IPS DF 19.7 (cell line): ENCODE measurements at regions not wholly inside any gene's neighbourhood (a gene's known extent, or its start where the extent isn't known, plus 50 kb on each side); places are given as distances from the start of the nearest gene placed in this dataset.

ENCODE experiments used
- DNase-seq: peaks from one replicate; pipeline ENCODE4 v3.0.0-alpha.2; 2013; ENCODE audit warnings: low read depth, low spot score

- no peak for DNase-seq
These were observed 139.0 kb downstream of the CYLD start for GRCh38 chr16:50880926-50881325.

- no peak for DNase-seq
These were observed 138.2 kb downstream of the CYLD start for GRCh38 chr16:50879873-50880695.

- DNase-seq, result no peak
These were observed 137.2 kb downstream of the CYLD start for GRCh38 chr16:50878966-50879615.

GRCh38 chr16:50878536-50878935, 136.7 kb downstream of the CYLD start:
- no peak for DNase-seq

- no peak for DNase-seq
These were observed 134.4 kb downstream of the CYLD start for GRCh38 chr16:50876263-50876662.

- no peak for DNase-seq
These were observed 126.7 kb downstream of the CYLD start for GRCh38 chr16:50868577-50868976.

- DNase-seq, result no peak
These were observed 124.9 kb downstream of the CYLD start for GRCh38 chr16:50866806-50867205.

GRCh38 chr16:50864386-50864785, 122.5 kb downstream of the CYLD start:
- DNase-seq, result no peak

GRCh38 chr16:50863644-50864144, 121.8 kb downstream of the CYLD start:
- DNase-seq, result no peak

GRCh38 chr16:50862818-50863643, 121.1 kb downstream of the CYLD start:
- DNase-seq, result no peak

- DNase-seq, result no peak
These were observed 120.1 kb downstream of the CYLD start for GRCh38 chr16:50861970-50862411.

- no peak for DNase-seq
These were observed 119.6 kb downstream of the CYLD start for GRCh38 chr16:50861451-50861850.

- no peak for DNase-seq
These were observed 117.9 kb downstream of the CYLD start for GRCh38 chr16:50859628-50860360.

- no peak for DNase-seq
These were observed 117.2 kb downstream of the CYLD start for GRCh38 chr16:50858877-50859627.

- no peak for DNase-seq
These were observed 116.5 kb downstream of the CYLD start for GRCh38 chr16:50858376-50858775.

GRCh38 chr16:50857881-50858280, 116.0 kb downstream of the CYLD start:
- DNase-seq, result no peak

- no peak for DNase-seq
These were observed 115.1 kb downstream of the CYLD start for GRCh38 chr16:50856991-50857390.

GRCh38 chr16:50853329-50853728, 111.4 kb downstream of the CYLD start:
- no peak for DNase-seq
